Neural cell (in vitro differentiated cells): ENCODE measurements at regions not wholly inside any gene's neighbourhood (a gene's known extent, or its start where the extent isn't known, plus 50 kb on each side); places are given as distances from the start of the nearest gene placed in this dataset.

ENCODE experiments used
- H2AFZ ChIP-seq: fragments of 200-600, 300-800 bp; sonication (generic), shearing (Covaris generic); 2 replicates; pipeline ENCODE4 v1.6.0; 2014; ENCODE audit warnings: low read depth, mild to moderate bottlenecking, antibody characterized with exemption, low read length, moderate library complexity
- H3F3A ChIP-seq: fragments of 200-600 bp; shearing (Covaris generic); 2 replicates; pipeline ENCODE4 v1.6.1; 2016; ENCODE audit warnings: mild to moderate bottlenecking, moderate library complexity, mixed read lengths, antibody characterized with exemption, low read length; ENCODE audit not compliant: insufficient read depth, poor library complexity, severe bottlenecking
- H3K27ac ChIP-seq: fragments of 200-600, 300-800 bp; sonication (generic), shearing (Covaris generic); 2 replicates; pipeline ENCODE4 v1.5.1; 2014; ENCODE audit warnings: mild to moderate bottlenecking, low read length, moderate library complexity
- H3K27me3 ChIP-seq: fragments of 300-800, 200-600 bp; sonication (generic), shearing (Covaris generic); 2 replicates; pipeline ENCODE4 v1.6.0; 2014; ENCODE audit warnings: mild to moderate bottlenecking, low read depth, low read length, moderate library complexity; ENCODE audit not compliant: insufficient read depth
- H3K36me3 ChIP-seq: fragments of 300-800, 200-600 bp; sonication (generic), shearing (Covaris generic); 2 replicates; pipeline ENCODE4 v1.5.1; 2014; ENCODE audit warnings: mild to moderate bottlenecking, antibody characterized with exemption, low read length, moderate library complexity; ENCODE audit not compliant: insufficient read depth
- H3K4me2 ChIP-seq: fragments of 300-800, 200-600 bp; sonication (generic), shearing (Covaris generic); 2 replicates; pipeline ENCODE4 v1.6.0; 2014; ENCODE audit warnings: mild to moderate bottlenecking, low read length
- H3K4me3 ChIP-seq: fragments of 300-800, 200-600 bp; sonication (generic), shearing (Covaris generic); 2 replicates; pipeline ENCODE4 v1.5.1; 2014; ENCODE audit warnings: mild to moderate bottlenecking, low read length, moderate library complexity
- H3K79me2 ChIP-seq: fragments of 200-600 bp; shearing (Covaris generic); replicated peaks from 2 replicates; pipeline ENCODE4 v1.6.0; 2014; ENCODE audit warnings: mild to moderate bottlenecking, low read length, moderate library complexity; ENCODE audit not compliant: insufficient read depth
- H3K9ac ChIP-seq: fragments of 300-800, 200-600 bp; sonication (generic), shearing (Covaris generic); 2 replicates; pipeline ENCODE4 v1.6.1; 2016; ENCODE audit warnings: mild to moderate bottlenecking, low read length, mixed read lengths
- H3K9me2 ChIP-seq: fragments of 200-600 bp; shearing (Covaris generic); 2 replicates; pipeline ENCODE4 v1.6.1; 2016; ENCODE audit warnings: mild to moderate bottlenecking, low read length, mixed read lengths; ENCODE audit not compliant: insufficient read depth
- H3K9me3 ChIP-seq: fragments of 200-600, 300-800 bp; sonication (generic), shearing (Covaris generic); 2 replicates; pipeline ENCODE4 v1.6.1; 2016; ENCODE audit warnings: mild to moderate bottlenecking, mixed run types, low read length, moderate library complexity, mixed read lengths
- H4K20me1 ChIP-seq: fragments of 200-600 bp; shearing (Covaris generic); 2 replicates; pipeline ENCODE4 v1.6.1; 2016; ENCODE audit warnings: mild to moderate bottlenecking, mixed run types; ENCODE audit not compliant: insufficient read depth
- EP300 ChIP-seq: fragments of 450-650 bp; conservative IDR thresholded peaks from 2 replicates; pipeline ENCODE4 v1.6.1; 2014; ENCODE audit warnings: antibody characterized with exemption, mild to moderate bottlenecking, moderate library complexity; ENCODE audit not compliant: poor library complexity, severe bottlenecking
- EZH2 ChIP-seq: fragments of 200-600, 300-800 bp; shearing (Covaris generic), sonication (generic); IDR thresholded peaks from 2 replicates; pipeline ENCODE4 v1.6.1; 2014; ENCODE audit warnings: antibody characterized with exemption, low read length, borderline replicate concordance, mild to moderate bottlenecking; ENCODE audit not compliant: insufficient read depth, poor library complexity, severe bottlenecking
- MXI1 ChIP-seq: fragments of 450-650 bp; conservative IDR thresholded peaks from 2 replicates; pipeline ENCODE4 v1.6.1; 2014; ENCODE audit warnings: antibody characterized with exemption, mild to moderate bottlenecking; ENCODE audit not compliant: poor library complexity, severe bottlenecking
- POLR2AphosphoS5 ChIP-seq: IDR thresholded peaks from 2 replicates; pipeline ENCODE4 v1.6.1; 2012
- RAD21 ChIP-seq: fragments of 450-650 bp; conservative IDR thresholded peaks from 2 replicates; pipeline ENCODE4 v1.6.1; 2014; ENCODE audit warnings: antibody characterized with exemption, mild to moderate bottlenecking, moderate library complexity
- SMC3 ChIP-seq: fragments of 450-650 bp; conservative IDR thresholded peaks from 2 replicates; pipeline ENCODE4 v1.6.1; 2014; ENCODE audit warnings: antibody characterized with exemption, mild to moderate bottlenecking, moderate library complexity; ENCODE audit not compliant: poor library complexity
- TAF1 ChIP-seq: IDR thresholded peaks from 2 replicates; pipeline ENCODE4 v1.6.1; 2012; ENCODE audit warnings: low read depth
- TF ChIP-seq, protein P1 (sequence below): IDR thresholded peaks from 2 replicates; pipeline ENCODE4 v1.6.1; 2012; ENCODE audit warnings: borderline replicate concordance
- TF ChIP-seq, protein P2 (sequence below): fragments of 450-650 bp; IDR thresholded peaks from 2 replicates; pipeline ENCODE4 v1.5.1; 2014; ENCODE audit warnings: antibody characterized with exemption, mild to moderate bottlenecking, moderate library complexity; ENCODE audit not compliant: poor library complexity, severe bottlenecking

GRCh38 chr4:106451091-106451490 is 82.5 kb upstream of the GIMD1 start:
- H3F3A ChIP-seq: no peaks in the 10 kb centered on the region
- no peaks in the 10 kb centered on the region for H3K9me3 ChIP-seq
- H3K27me3 ChIP-seq: no peaks in the 10 kb centered on the region
- H2AFZ ChIP-seq: no peak overlapping the region
- H3K79me2 ChIP-seq: no peaks in the 10 kb centered on the region
- H4K20me1 ChIP-seq: no peaks in the 10 kb centered on the region
- H3K27ac ChIP-seq: no peak overlapping the region
- H3K9me2 ChIP-seq: no peaks in the 10 kb centered on the region
- no peaks in the 10 kb centered on the region for H3K36me3 ChIP-seq
- H3K4me2 ChIP-seq: no peak overlapping the region
- H3K9ac ChIP-seq: no peak overlapping the region
- no peak for TF ChIP-seq POLR2AphosphoS5
- no peak overlapping the region for H3K4me3 ChIP-seq

- Histone ChIP-seq H2AFZ (no peak overlapping the region), H3K4me2 (no peak overlapping the region)
- TF ChIP-seq POLR2AphosphoS5 (no peak), SMC3 (no peak), MXI1 (no peak), EP300 (no peak), RAD21 (no peak), TAF1 (no peak), EZH2 (no peak)
- TF ChIP-seq, protein P1, sequence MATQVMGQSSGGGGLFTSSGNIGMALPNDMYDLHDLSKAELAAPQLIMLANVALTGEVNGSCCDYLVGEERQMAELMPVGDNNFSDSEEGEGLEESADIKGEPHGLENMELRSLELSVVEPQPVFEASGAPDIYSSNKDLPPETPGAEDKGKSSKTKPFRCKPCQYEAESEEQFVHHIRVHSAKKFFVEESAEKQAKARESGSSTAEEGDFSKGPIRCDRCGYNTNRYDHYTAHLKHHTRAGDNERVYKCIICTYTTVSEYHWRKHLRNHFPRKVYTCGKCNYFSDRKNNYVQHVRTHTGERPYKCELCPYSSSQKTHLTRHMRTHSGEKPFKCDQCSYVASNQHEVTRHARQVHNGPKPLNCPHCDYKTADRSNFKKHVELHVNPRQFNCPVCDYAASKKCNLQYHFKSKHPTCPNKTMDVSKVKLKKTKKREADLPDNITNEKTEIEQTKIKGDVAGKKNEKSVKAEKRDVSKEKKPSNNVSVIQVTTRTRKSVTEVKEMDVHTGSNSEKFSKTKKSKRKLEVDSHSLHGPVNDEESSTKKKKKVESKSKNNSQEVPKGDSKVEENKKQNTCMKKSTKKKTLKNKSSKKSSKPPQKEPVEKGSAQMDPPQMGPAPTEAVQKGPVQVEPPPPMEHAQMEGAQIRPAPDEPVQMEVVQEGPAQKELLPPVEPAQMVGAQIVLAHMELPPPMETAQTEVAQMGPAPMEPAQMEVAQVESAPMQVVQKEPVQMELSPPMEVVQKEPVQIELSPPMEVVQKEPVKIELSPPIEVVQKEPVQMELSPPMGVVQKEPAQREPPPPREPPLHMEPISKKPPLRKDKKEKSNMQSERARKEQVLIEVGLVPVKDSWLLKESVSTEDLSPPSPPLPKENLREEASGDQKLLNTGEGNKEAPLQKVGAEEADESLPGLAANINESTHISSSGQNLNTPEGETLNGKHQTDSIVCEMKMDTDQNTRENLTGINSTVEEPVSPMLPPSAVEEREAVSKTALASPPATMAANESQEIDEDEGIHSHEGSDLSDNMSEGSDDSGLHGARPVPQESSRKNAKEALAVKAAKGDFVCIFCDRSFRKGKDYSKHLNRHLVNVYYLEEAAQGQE: no peak
- TF ChIP-seq, protein P2, sequence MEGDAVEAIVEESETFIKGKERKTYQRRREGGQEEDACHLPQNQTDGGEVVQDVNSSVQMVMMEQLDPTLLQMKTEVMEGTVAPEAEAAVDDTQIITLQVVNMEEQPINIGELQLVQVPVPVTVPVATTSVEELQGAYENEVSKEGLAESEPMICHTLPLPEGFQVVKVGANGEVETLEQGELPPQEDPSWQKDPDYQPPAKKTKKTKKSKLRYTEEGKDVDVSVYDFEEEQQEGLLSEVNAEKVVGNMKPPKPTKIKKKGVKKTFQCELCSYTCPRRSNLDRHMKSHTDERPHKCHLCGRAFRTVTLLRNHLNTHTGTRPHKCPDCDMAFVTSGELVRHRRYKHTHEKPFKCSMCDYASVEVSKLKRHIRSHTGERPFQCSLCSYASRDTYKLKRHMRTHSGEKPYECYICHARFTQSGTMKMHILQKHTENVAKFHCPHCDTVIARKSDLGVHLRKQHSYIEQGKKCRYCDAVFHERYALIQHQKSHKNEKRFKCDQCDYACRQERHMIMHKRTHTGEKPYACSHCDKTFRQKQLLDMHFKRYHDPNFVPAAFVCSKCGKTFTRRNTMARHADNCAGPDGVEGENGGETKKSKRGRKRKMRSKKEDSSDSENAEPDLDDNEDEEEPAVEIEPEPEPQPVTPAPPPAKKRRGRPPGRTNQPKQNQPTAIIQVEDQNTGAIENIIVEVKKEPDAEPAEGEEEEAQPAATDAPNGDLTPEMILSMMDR: no peak
These were observed 81.7 kb upstream of the GIMD1 start for GRCh38 chr4:106450249-106450648.

GRCh38 chr4:106444557-106444956 is 76.0 kb upstream of the GIMD1 start:
- Histone ChIP-seq H3K4me3 (no peak overlapping the region), H4K20me1 (no peaks in the 10 kb centered on the region), H3F3A (no peaks in the 10 kb centered on the region), H3K27ac (no peak overlapping the region), H3K9me3 (no peaks in the 10 kb centered on the region), H2AFZ (no peak overlapping the region), H3K36me3 (no peaks in the 10 kb centered on the region), H3K79me2 (no peaks in the 10 kb centered on the region), H3K4me2 (no peak overlapping the region), H3K27me3 (no peaks in the 10 kb centered on the region), H3K9me2 (no peaks in the 10 kb centered on the region), H3K9ac (no peak overlapping the region)
- TF ChIP-seq TAF1 (no peak), SMC3 (no peak)
- TF ChIP-seq, protein P2: no peak

More at GRCh38 chr4:106450249-106450648, 81.7 kb upstream of the GIMD1 start:
- no peaks in the 10 kb centered on the region for H3F3A ChIP-seq
- no peaks in the 10 kb centered on the region for H3K9me3 ChIP-seq
- no peak overlapping the region for H3K4me3 ChIP-seq
- H3K79me2 ChIP-seq: no peaks in the 10 kb centered on the region
- H4K20me1 ChIP-seq: no peaks in the 10 kb centered on the region
- H3K27ac ChIP-seq: no peak overlapping the region
- no peaks in the 10 kb centered on the region for H3K27me3 ChIP-seq
- H3K9ac ChIP-seq: no peak overlapping the region
- no peaks in the 10 kb centered on the region for H3K9me2 ChIP-seq
- H3K36me3 ChIP-seq: no peaks in the 10 kb centered on the region
